ENCODE measurements at regions not wholly inside any gene's neighbourhood (a gene's known extent, or its start where the extent isn't known, plus 50 kb on each side); places are given as distances from the start of the nearest gene placed in this dataset.
"Not testable (repeated sequence)": the region's sequence is repeated elsewhere in the genome, so short reads cannot be mapped to it uniquely, and the experiment has no call there.

DNA sequence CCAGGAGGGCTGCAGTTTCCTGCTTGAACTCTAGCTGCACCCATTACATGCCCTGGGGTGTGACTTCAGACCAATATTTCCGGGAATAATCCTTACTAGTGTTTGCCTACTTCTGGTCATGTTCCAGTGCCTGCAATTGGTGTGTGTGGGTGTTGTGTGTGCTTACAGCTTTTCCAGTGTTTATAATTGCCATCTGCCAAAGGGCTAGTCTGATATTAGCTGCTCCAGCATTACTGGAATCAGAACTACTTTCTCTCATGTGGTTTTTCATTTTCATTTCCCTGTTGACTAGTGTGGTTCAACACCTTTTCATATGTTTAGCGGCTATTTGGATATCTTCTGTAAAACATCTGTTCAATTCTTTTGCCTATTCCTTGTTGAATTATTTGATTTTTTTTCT lies 132.9 kb downstream of the TMEM121 start:
- not testable (repeated sequence) for DNase-seq (ENCODE audit: low read depth in 1 of 2, low spot score in 1 of 2)

DNA sequence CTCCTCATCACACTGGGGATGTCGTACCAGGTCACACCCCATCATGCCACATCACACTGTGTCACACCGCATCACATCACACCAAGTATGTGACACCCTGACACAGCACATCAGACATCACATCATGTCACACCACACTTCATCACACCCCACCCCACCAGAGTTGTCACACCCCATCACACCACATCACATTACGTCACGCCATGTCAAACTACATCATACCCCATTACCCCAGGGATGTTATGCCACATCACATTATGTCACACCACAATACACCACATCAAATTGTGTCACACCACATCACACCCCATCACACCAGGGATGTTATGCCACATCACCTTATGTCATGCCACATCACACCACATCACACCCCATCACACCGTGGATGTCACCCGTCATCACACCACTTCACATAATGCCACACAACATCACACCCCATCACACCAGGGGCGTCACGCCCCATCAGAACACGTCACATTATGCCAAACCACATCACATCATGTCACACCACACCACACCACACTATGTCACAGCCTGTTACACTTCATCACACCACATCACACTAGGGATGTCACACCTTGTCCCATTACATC lies 133.6 kb downstream of the TMEM121 start:
- no peak for DNase-seq (ENCODE audit: low read depth in 1 of 2, low spot score in 1 of 2)

DNA sequence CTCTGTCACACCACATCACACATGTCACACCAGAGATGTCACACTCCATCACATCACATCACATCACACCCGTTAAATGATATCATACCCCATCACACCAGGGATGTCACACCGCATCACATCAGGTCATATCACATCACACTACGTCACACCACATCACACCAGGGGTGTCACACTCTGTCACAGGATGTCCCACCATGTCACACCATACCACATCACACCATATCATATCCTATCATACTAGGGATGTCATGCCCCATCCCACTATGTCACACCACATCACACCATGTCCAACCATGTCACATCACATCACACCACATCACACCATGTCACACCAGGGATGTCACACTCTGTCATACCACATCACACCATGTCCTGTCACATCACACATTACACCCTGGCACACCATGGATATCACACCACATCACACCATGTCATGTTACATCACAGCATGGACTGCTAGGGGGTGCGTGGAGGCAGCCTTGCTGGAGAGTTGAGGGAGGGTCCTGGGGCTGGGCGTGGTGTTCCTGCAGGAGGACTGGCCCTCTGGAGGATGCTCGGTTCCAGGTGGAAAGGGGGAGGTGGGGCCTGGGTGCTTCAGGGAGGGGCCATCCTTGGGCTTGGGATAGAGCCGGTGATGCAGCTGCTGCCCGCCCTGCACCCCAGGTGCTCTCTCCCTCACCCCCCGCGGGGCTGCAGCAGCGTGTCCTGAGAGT lies 134.6 kb downstream of the TMEM121 start:
- DNase-seq (ENCODE audit: low read depth in 1 of 2, low spot score in 1 of 2), result no peak

DNA sequence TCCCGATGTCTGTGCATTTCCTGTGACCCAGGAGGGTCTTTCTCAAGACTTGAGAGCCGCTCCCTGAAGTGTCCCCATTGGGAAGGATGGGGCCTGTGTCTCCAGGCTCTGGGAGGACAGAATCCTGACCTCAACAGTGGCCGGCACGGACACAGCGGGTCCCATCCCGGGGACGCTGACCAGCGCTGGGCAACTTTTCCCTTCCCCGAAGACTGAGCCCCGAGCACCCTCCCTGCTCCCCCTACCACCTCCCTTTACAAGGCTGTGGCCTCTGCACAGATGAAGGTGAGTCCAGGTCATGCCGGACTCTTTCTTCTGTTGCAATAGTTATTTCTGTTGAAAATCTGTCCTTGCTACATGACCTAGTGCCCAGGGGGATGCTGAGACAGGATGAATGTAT lies 135.7 kb downstream of the TMEM121 start:
- DNase-seq (ENCODE audit: low read depth in 1 of 2, low spot score in 1 of 2), result not testable (repeated sequence)

DNA sequence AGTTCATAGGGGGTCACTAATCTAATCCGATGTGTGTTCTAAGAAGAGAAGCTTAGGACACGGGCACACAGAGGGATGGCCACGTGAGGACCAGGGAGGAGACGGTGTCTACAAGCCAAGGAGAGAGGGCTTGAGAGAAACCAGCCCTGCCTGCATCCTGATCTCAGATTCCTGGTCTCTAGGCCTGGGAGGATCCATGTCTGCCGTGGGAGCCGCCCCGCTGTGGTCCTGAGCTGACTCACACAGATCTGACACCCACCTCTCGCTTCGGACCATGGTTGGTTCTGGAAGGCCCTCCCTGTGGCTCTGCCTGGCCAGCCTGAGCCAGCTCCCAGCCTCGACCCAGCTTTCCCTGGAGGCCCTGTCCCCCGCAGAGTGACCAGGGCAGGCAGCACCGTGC lies 136.2 kb downstream of the TMEM121 start:
- DNase-seq (ENCODE audit: low read depth in 1 of 2, low spot score in 1 of 2), result not testable (repeated sequence)

DNA sequence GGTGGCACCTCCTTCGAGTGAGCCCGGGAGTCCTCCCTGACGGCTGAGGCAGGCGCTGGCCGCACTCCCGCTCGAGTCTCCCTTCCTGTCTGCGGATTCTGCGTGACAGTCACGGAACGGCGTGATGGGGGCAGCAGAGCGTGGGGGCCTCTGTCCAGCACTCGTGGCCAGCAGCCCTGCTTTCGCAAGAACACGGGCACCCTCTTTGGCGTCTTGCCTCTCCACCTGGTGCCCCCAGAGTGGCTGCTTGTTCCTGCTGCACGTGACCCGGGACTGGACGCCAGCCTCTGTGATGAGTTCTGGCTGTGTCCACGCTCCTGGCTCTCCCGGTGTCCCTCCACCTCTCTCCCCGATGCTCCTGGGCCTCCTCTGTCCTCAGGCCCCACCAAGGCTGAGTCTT lies 136.9 kb downstream of the TMEM121 start:
- not testable (repeated sequence) for DNase-seq (ENCODE audit: low read depth in 1 of 2, low spot score in 1 of 2)

DNA sequence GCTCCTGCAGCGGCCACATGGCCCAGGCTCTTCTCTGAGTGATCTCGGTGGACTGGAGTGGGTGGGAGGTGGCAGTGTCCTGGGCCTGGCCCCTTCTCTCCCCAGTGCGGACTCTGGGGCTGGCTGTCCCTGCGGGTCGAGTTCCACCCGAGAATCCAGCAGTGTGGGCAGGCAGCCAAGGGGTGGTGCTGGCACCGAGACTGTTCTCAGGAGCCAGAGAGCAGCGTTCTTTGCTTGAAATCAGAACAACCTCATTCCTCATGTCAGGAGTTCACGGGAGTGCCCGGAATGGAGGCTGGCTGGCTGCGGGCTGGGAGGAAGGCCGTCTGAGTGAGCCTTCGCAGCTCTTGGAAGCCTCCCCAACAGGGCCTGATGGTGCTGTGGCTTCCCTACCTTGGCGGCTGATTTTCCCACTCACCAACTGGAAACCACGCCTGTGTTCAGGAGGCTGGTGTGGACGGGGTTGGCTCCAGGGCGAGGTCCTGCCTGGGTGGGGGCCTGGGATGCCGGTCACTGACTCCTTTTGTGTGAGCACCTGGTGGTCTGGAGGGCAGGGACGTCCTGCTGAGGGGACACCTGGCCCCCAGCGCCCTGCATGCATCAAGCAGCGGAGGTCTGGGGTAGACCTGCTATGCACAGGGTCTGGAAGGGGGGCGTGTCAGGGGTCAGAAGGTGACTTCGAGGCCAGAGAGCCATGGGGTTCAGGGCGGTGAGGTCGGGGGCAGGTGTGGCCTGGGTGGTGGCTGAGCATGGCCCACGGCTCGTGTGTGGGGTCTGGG lies 137.6 kb downstream of the TMEM121 start:
- DNase-seq (ENCODE audit: low read depth in 1 of 2, low spot score in 1 of 2), result not testable (repeated sequence)

DNA sequence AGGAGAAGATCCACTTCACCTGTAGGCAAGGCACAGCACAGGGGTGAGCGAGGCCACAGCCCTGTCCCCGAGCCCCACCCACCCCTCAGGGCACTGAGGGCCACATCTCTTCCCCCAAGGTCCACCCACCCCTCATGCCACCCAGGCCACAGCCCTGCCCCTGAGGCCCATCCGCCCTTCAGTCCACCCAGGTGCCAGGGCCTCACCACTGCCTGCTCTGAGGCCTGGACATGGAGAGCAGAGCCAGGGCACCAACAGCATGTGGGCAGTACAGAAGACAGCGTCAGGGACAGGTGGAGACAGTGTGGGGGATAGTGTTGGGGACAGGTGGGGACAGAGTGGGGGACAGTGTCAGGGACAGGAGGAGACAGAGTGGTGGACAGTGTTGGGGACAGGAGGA lies 138.3 kb downstream of the TMEM121 start:
- DNase-seq (ENCODE audit: low read depth in 1 of 2, low spot score in 1 of 2), result no peak

DNA sequence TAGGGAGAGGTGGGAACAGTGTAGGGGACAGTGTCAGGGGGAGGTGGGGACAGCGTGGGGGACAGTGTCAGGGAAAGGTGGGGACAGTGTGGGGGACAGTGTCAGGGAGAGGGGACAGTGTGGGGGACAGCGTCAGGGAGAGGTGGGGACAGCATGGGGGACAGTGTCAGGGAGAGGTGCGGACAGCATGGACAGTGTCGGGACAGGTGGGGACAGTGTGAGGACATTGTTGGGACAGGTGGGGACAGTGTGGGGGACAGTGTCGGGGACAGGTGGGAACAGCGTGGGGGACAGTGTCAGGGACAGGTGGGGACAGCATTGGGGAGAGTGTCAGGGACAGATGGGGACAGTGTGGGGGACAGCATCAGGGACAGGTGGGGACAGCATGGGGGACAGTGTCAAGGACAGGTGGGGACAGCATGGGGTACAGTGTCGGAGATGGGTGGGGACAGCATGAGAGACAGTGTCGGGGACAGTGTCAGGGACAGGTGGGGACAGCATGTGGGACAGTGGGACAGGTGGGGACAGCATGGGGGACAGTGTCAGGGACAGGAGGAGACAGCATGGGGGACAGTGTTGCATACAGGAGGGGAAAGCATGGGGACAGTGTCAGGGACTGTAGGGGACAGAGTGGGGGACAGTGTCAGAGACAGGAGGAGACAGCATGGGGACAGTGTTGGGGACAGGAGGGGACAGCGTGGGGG lies 139.0 kb downstream of the TMEM121 start:
- no peak for DNase-seq (ENCODE audit: low read depth in 1 of 2, low spot score in 1 of 2)

DNA sequence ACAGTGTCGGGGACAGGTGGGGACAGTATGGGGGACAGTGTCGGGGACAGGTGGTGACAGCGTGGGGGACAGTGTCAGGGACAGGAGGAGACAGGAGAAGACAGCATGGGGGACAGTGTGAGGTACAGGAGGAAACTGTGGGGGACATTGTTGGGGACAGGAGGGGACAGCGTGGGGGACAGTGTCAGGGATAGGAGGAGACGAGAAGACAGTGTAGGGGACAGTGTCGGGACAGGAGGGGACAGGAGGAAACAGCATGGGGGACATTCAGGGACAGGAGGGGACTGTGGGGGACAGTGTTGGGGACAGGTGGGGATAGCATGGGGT lies 139.5 kb downstream of the TMEM121 start:
- DNase-seq (ENCODE audit: low read depth in 1 of 2, low spot score in 1 of 2), result no peak

DNA sequence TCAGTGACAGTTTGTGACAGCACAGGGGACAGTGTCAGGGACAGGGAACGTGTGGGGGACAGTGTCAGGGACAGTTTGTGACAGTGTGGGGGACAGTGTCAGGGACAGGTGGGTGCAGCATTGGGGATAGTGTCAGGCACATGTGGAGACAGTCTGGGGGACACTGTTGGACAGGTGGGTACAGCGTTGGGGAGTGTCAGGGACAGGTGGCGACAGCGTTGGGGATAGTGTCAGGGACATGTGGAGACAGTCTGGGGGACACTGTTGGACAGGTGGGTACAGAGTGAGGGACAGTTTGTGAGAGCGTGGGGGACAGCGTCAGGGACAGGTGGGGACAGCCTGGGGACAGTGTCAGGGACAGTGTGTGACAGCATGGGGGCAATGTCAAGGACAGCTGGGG lies 140.0 kb downstream of the TMEM121 start:
- DNase-seq (ENCODE audit: low read depth in 1 of 2, low spot score in 1 of 2), result no peak

DNA sequence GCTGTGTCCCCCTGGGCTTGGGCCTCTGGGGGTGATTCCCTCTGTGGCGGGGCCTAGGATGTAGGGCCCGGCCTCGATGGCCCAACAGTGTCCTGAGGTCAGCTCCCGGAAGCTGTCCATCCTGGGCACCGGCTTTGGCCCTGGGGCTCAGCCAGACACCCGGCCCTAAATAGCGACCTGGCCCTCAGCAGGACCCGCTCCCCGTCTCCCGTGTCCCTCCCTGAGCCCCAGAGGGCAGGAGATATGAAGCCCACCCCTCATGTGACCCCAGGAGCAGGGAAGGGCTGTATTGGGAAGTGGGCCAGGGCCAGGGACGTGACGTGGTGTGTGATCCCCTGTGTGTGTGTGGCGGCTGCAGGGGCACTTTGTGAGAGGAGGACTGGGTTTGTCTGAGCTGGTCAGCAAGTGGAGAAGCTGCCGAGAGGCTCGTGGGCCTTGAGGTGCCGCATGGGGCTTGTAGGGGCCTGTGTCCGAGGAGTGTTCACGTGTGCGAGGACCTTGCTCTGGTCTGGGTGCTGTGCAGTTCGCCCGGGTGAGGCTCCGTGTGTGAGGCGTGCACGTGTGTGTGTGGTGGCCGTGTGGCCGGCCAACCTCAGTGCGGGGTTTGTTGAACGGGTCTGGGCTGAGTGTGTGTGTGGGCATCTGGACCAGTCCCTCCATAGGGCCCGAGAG lies 140.7 kb downstream of the TMEM121 start:
- not testable (repeated sequence) for DNase-seq (ENCODE audit: low read depth in 1 of 2, low spot score in 1 of 2)

DNA sequence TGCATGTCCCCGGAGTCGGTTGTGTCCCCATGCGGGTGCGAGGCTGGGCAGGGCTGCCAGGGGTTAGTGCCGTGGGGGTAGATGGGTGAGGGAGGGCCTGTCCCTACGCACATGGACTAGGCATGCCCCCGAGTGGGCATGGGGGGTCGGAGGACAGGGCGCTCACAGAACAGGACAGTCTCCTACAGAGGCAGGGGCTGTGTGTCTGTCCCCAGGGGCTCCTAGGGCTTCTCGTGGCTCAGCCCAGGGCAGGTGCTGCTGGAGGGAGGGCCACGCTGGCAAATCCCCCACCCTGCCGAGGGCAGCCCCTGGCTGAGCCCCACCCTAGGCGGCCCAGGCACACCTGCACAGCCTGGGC lies 141.3 kb downstream of the TMEM121 start:
- DNase-seq (ENCODE audit: low read depth in 1 of 2, low spot score in 1 of 2), result not testable (repeated sequence)

DNA sequence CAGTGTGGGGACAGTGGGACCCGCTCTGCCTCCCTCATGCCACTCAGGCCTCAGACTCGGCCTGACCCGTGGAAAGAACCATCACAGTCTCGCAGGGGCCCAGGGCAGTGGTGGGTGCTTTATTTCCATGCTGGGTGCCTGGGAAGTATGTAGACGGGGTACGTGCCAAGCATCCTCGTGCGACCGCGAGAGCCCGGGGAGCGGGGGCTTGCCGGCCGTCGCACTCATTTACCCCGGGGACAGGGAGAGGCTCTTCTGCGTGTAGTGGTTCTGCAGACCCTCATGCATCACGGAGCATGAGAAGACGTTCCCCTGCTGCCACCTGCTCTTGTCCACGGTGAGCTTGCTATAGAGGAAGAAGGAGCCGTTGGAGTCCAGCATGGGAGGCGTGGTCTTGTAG lies 141.6 kb downstream of the TMEM121 start:
- not testable (repeated sequence) for DNase-seq (ENCODE audit: low read depth in 1 of 2, low spot score in 1 of 2)

DNA sequence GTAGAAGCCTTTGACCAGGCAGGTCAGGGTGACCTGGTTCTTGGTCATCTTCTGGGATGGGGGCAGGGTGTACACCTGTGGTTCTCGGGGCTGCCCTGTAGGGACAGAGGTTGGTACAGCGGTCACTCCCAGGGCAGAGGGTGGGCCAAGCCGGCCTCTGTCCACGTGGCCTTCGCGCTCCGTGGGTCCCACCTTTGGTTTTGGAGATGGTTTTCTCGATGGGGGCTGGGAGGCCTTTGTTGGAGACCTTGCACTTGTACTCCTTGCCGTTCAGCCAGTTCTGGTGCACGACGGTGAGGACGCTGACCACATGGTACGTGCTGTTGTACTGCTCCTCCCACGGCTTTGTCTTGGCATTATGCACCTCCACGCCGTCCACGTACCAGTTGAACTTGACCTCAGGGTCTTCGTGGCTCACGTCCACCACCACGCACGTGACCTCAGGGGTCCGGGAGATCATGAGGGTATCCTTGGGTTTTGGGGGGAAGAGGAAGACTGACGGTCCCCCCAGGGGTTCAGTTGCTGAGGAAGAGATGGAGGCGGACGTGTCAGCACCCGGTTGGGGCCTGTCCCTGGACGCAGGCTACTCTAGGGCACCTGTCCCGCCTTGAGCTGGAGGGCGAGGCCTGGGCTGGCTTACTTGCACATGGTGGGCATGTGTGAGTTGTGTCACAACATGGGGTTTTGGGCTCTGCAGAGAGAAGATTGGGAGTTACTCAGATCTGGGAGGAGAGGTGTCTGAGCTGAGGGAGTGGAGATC lies 142.3 kb downstream of the TMEM121 start:
- DNase-seq (ENCODE audit: low read depth in 1 of 2, low spot score in 1 of 2), result not testable (repeated sequence)

DNA sequence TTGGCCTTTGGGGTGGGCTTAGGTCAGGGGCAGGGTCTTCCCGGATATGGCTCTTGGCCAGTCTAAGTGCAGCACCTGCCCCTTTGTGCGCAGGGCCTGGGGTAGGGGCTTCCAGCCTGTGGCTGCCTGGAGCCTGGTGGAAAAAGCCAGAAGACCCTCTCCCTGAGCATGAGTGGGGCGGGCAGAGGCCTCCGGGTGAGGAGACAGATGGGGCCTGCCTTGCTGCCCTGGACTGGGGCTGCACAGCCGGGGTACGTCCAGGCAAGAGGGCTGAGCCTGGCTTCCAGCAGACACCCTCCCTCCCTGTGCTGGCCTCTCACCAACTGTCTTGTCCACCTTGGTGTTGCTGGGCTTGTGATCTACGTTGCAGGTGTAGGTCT lies 142.8 kb downstream of the TMEM121 start:
- not testable (repeated sequence) for DNase-seq (ENCODE audit: low read depth in 1 of 2, low spot score in 1 of 2)

DNA sequence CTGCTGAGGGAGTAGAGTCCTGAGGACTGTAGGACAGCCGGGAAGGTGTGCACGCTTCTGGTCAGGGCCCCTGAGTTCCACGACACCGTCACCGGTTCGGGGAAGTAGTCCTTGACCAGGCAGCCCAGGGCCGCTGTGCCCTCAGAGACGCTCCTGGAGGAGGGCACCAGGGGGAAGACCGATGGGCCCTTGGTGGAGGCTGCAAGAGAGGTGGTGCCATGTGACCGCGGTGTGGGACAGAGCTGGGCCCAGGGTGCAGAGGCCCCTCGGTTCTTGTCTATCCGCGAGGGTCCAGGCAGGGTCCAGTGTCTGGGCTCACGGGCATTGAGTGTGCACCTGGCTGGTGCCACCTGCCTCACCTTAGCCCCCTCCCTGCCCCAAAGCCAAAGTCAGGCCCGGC lies 143.3 kb downstream of the TMEM121 start:
- not testable (repeated sequence) for DNase-seq (ENCODE audit: low read depth in 1 of 2, low spot score in 1 of 2)

DNA sequence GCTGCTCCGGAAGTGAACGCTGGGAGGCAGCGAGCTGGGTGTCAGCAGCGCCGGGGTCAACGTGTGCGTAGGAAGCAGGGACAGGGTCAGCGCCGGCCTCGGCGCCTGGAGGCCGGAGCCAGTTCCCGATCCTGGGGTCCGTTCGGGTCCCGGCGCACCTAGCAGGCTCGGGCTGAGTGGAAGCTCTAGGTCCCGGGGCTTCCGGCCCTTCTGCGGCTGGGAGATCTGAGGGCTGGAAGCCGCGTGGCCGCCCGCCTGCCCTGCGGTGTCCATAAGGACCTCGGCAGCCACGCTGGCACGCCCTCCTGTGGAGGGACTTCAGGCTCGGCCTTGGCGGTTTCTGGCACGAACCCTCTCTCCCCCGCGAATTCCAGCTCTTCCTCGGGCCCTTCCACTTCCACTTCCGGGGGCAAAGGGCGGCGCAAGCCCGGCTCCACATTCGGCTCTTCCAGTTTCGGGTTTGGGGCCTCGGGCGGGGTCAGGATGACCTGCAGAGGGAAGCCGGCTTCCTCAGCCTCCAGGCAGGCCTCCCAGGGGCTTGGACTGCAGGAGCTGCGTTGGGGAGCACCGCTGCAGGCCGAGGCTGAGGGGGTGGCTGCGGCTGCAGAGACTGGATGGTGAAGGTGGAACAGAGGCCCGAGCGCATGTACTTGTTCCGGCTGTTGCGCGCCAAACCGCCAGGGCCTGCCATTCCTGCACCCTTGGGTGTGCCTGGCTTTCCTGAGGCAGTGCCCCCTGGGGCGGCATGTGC lies 146.2 kb downstream of the TMEM121 start:
- DNase-seq (ENCODE audit: low read depth in 1 of 2, low spot score in 1 of 2), result not testable (repeated sequence)

DNA sequence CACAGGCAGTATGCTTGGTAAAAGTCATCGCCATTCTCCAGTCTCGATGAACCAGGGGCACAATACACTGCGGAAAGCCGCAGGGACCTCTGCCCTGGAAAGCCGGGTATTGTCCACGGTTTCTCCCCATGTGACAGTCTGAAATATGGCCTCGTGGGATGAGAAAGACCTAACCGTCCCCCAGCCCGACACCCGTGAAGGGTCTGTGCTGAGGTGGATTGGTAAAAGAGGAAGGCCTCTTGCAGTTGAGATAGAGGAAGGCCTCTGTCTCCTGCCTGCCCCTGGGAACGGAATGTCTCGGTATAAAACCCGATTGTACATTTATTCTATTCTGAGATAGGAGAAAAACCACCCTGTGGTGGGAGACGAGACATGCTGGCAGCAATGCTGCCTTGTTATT lies 149.1 kb downstream of the TMEM121 start:
- DNase-seq (ENCODE audit: low read depth in 1 of 2, low spot score in 1 of 2), result not testable (repeated sequence)
